ENCODE measurements at regions not wholly inside any gene's neighbourhood (a gene's known extent, or its start where the extent isn't known, plus 50 kb on each side); places are given as distances from the start of the nearest gene placed in this dataset.

GRCh38 chr2:128662051-128662471, 343.4 kb upstream of the HS6ST1 start:
- Histone ChIP-seq H3K4me1 (ENCODE audit: control insufficient read depth, extremely low read depth, insufficient read depth, low read length) (no peaks in the 10 kb centered on the region), H4K20me1 (ENCODE audit: control insufficient read depth, extremely low read depth, insufficient read depth, low read length) (no peaks in the 10 kb centered on the region), H3K36me3 (ENCODE audit: control insufficient read depth, insufficient read depth, low read length) (no peaks in the 10 kb centered on the region), H3K9me3 (ENCODE audit: control insufficient read depth, insufficient read depth, low read depth, low read length) (no peaks in the 10 kb centered on the region), H3K27ac (ENCODE audit: insufficient read depth, low read length) (no peak overlapping the region), H3K4me3 (replicated peaks in 1 of 4; ENCODE audit: control extremely low read depth in 1 of 4, insufficient read depth in 1 of 4, low read depth in 3 of 4, low read length in 4 of 4) (no peak overlapping the region), H2AFZ (ENCODE audit: low read length) (no peak overlapping the region), H3K27me3 (ENCODE audit: control insufficient read depth, insufficient read depth, low read length) (no peaks in the 10 kb centered on the region), H3K4me2 (ENCODE audit: extremely low read depth, insufficient read depth, low read length) (no peak overlapping the region), H3K9ac (ENCODE audit: insufficient read depth, low read length) (no peak overlapping the region), H3K79me2 (ENCODE audit: control insufficient read depth, insufficient read depth, low read length) (no peaks in the 10 kb centered on the region)
- no peak for DNase-seq (ENCODE audit: low read depth in 2 of 2)
- no peak for TF ChIP-seq EZH2 (IDR thresholded peaks at IDR 0.05; ENCODE audit: low read length, missing control alignments)
- no peak for TF ChIP-seq CTCF (conservative IDR thresholded peaks at IDR 0.05 in 1 of 2, IDR thresholded peaks at IDR 0.05 in 1 of 2; ENCODE audit: low read depth in 1 of 2, low read length in 2 of 2)

GRCh38 chr2:128663371-128664050, 344.8 kb upstream of the HS6ST1 start:
- Histone ChIP-seq H3K9me3 (ENCODE audit: control insufficient read depth, insufficient read depth, low read depth, low read length) (no peaks in the 10 kb centered on the region), H3K4me1 (ENCODE audit: control insufficient read depth, extremely low read depth, insufficient read depth, low read length) (no peaks in the 10 kb centered on the region), H3K4me3 (replicated peaks in 1 of 4; ENCODE audit: control extremely low read depth in 1 of 4, insufficient read depth in 1 of 4, low read depth in 3 of 4, low read length in 4 of 4) (no peak overlapping the region), H2AFZ (ENCODE audit: low read length) (no peak overlapping the region), H3K4me2 (ENCODE audit: extremely low read depth, insufficient read depth, low read length) (no peak overlapping the region), H3K27me3 (ENCODE audit: control insufficient read depth, insufficient read depth, low read length) (no peaks in the 10 kb centered on the region), H3K27ac (ENCODE audit: insufficient read depth, low read length) (no peak overlapping the region), H3K79me2 (ENCODE audit: control insufficient read depth, insufficient read depth, low read length) (no peaks in the 10 kb centered on the region), H3K36me3 (ENCODE audit: control insufficient read depth, insufficient read depth, low read length) (no peaks in the 10 kb centered on the region), H4K20me1 (ENCODE audit: control insufficient read depth, extremely low read depth, insufficient read depth, low read length) (no peaks in the 10 kb centered on the region), H3K9ac (ENCODE audit: insufficient read depth, low read length) (no peak overlapping the region)
- DNase-seq (ENCODE audit: low read depth in 2 of 2): no peak
- TF ChIP-seq CTCF (conservative IDR thresholded peaks at IDR 0.05 in 1 of 2, IDR thresholded peaks at IDR 0.05 in 1 of 2; ENCODE audit: low read depth in 1 of 2, low read length in 2 of 2) (no peak), EZH2 (IDR thresholded peaks at IDR 0.05; ENCODE audit: low read length, missing control alignments) (no peak)

GRCh38 chr2:128664499-128664971, 345.9 kb upstream of the HS6ST1 start:
- Histone ChIP-seq H3K27me3 (ENCODE audit: control insufficient read depth, insufficient read depth, low read length) (no peaks in the 10 kb centered on the region), H3K4me3 (replicated peaks in 1 of 4; ENCODE audit: control extremely low read depth in 1 of 4, insufficient read depth in 1 of 4, low read depth in 3 of 4, low read length in 4 of 4) (no peak overlapping the region), H3K4me1 (ENCODE audit: control insufficient read depth, extremely low read depth, insufficient read depth, low read length) (no peaks in the 10 kb centered on the region), H3K79me2 (ENCODE audit: control insufficient read depth, insufficient read depth, low read length) (no peaks in the 10 kb centered on the region), H3K36me3 (ENCODE audit: control insufficient read depth, insufficient read depth, low read length) (no peaks in the 10 kb centered on the region), H2AFZ (ENCODE audit: low read length) (no peak overlapping the region), H3K9ac (ENCODE audit: insufficient read depth, low read length) (no peak overlapping the region), H3K27ac (ENCODE audit: insufficient read depth, low read length) (no peak overlapping the region), H3K4me2 (ENCODE audit: extremely low read depth, insufficient read depth, low read length) (no peak overlapping the region), H4K20me1 (ENCODE audit: control insufficient read depth, extremely low read depth, insufficient read depth, low read length) (no peaks in the 10 kb centered on the region), H3K9me3 (ENCODE audit: control insufficient read depth, insufficient read depth, low read depth, low read length) (no peaks in the 10 kb centered on the region)
- no peak for TF ChIP-seq EZH2 (IDR thresholded peaks at IDR 0.05; ENCODE audit: low read length, missing control alignments)
- TF ChIP-seq CTCF (conservative IDR thresholded peaks at IDR 0.05 in 1 of 2, IDR thresholded peaks at IDR 0.05 in 1 of 2; ENCODE audit: low read depth in 1 of 2, low read length in 2 of 2): no peak
- DNase-seq (ENCODE audit: low read depth in 2 of 2): no peak
